ENCODE measurements at regions not wholly inside any gene's neighbourhood (a gene's known extent, or its start where the extent isn't known, plus 50 kb on each side); places are given as distances from the start of the nearest gene placed in this dataset.

DNA sequence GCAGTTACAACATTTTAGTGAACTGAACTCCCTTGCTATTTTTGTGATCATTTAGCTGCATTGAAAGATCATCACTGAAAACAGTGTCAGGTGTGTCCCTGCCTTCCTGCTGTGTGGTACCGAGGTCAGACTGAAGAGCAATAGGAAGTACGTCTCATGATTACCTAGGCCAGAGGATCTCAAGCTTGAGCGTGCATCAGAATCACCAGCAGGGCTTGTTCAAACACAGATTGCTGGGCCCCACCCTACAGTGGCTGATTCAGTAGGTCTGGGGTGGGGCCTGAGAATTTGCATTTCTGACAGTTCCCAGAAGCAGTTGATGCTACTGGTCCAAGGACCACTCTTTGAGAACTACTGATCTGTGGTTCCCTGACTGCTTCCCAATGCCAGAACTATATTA lies 159.6 kb downstream of the ACTL7B start:
- H3K36me3 ChIP-seq (ENCODE audit: control insufficient read depth in 2 of 2, insufficient read depth in 1 of 2, low read length in 2 of 2): no peaks in the 10 kb centered on the region
- POLR2A ChIA-PET: no interaction called here
- no peak for TF ChIP-seq ZNF391 (tag by site-specific recombination; IDR thresholded peaks at IDR 0.05; ENCODE audit: borderline replicate concordance, low read depth)
- no peak for TF ChIP-seq ZNF26 (tag by site-specific recombination; IDR thresholded peaks at IDR 0.05)
- TF ChIP-seq, protein P1, sequence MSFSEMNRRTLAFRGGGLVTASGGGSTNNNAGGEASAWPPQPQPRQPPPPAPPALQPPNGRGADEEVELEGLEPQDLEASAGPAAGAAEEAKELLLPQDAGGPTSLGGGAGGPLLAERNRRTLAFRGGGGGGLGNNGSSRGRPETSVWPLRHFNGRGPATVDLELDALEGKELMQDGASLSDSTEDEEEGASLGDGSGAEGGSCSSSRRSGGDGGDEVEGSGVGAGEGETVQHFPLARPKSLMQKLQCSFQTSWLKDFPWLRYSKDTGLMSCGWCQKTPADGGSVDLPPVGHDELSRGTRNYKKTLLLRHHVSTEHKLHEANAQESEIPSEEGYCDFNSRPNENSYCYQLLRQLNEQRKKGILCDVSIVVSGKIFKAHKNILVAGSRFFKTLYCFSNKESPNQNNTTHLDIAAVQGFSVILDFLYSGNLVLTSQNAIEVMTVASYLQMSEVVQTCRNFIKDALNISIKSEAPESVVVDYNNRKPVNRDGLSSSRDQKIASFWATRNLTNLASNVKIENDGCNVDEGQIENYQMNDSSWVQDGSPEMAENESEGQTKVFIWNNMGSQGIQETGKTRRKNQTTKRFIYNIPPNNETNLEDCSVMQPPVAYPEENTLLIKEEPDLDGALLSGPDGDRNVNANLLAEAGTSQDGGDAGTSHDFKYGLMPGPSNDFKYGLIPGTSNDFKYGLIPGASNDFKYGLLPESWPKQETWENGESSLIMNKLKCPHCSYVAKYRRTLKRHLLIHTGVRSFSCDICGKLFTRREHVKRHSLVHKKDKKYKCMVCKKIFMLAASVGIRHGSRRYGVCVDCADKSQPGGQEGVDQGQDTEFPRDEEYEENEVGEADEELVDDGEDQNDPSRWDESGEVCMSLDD (tag by site-specific recombination; IDR thresholded peaks at IDR 0.05): no peak
- TF ChIP-seq, protein P2, sequence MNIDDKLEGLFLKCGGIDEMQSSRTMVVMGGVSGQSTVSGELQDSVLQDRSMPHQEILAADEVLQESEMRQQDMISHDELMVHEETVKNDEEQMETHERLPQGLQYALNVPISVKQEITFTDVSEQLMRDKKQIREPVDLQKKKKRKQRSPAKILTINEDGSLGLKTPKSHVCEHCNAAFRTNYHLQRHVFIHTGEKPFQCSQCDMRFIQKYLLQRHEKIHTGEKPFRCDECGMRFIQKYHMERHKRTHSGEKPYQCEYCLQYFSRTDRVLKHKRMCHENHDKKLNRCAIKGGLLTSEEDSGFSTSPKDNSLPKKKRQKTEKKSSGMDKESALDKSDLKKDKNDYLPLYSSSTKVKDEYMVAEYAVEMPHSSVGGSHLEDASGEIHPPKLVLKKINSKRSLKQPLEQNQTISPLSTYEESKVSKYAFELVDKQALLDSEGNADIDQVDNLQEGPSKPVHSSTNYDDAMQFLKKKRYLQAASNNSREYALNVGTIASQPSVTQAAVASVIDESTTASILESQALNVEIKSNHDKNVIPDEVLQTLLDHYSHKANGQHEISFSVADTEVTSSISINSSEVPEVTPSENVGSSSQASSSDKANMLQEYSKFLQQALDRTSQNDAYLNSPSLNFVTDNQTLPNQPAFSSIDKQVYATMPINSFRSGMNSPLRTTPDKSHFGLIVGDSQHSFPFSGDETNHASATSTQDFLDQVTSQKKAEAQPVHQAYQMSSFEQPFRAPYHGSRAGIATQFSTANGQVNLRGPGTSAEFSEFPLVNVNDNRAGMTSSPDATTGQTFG (tag by site-specific recombination; IDR thresholded peaks at IDR 0.05; ENCODE audit: borderline replicate concordance): no peak
- no peak for TF ChIP-seq ZNF426 (tag by site-specific recombination; IDR thresholded peaks at IDR 0.05)
- no peak for TF ChIP-seq ZNF311 (tag by site-specific recombination; IDR thresholded peaks at IDR 0.05; ENCODE audit: borderline replicate concordance)
- no peak for TF ChIP-seq ZSCAN16 (tag by site-specific recombination; IDR thresholded peaks at IDR 0.05)
- no peak for TF ChIP-seq ZNF488 (tag by site-specific recombination; IDR thresholded peaks at IDR 0.05)
- TF ChIP-seq ZNF423 (tag by site-specific recombination; IDR thresholded peaks at IDR 0.05): no peak
- TF ChIP-seq ZNF747 (tag by site-specific recombination; IDR thresholded peaks at IDR 0.05): no peak
- no peak for TF ChIP-seq PATZ1 (tag by site-specific recombination; IDR thresholded peaks at IDR 0.05)
- TF ChIP-seq ZFP37 (tag by site-specific recombination; IDR thresholded peaks at IDR 0.05): no peak
- no peak for TF ChIP-seq SP2 (tag by site-specific recombination; IDR thresholded peaks at IDR 0.05)
- TF ChIP-seq HOXC10 (CRISPR knock-in tag; IDR thresholded peaks at IDR 0.05): no peak
- TF ChIP-seq ZBTB6 (tag by site-specific recombination; IDR thresholded peaks at IDR 0.05): no peak
- H3K27ac ChIP-seq (ENCODE audit: extremely low read depth, low read depth, low read length): no peak overlapping the region
- H3K4me1 ChIP-seq (ENCODE audit: control insufficient read depth, insufficient read depth, low read length): no peaks in the 10 kb centered on the region
- no peaks in the 10 kb centered on the region for H3K9me3 ChIP-seq (ENCODE audit: control insufficient read depth, insufficient read depth, low read depth, low read length)
- no peak overlapping the region for H3K4me3 ChIP-seq (ENCODE audit: low read depth, low read length)
- CTCF ChIA-PET: no interaction called here
